K562 (cell line): ENCODE measurements at regions not wholly inside any gene's neighbourhood (a gene's known extent, or its start where the extent isn't known, plus 50 kb on each side); places are given as distances from the start of the nearest gene placed in this dataset.

Experiments used
- ATAC-seq: fragments of 200-7000 bp; cut with Tn5 transposase; 3 replicates; pipeline ENCODE4 v1.9.1; 2020; ENCODE audit warnings: moderate library complexity
- BruUV-seq: library from RNA; stranded (reverse); fragments of 400-500 nt; replicated peaks from 2 replicates; lab custom pipeline; 2021; lab: Mats Ljungman, UMichigan
- CTCF ChIA-PET: fragments of 300-600 bp; formaldehyde crosslinking; extraction: SDS; loops from one replicate; lab custom pipeline; 2021; ENCODE audit warnings: low intra/inter-chr PET ratio; lab: Yijun Ruan, JAX
- POLR2A ChIA-PET: fragments of 300-600, 350-650 bp; sonication (Branson Sonifier 250); formaldehyde crosslinking; extraction: SDS; loops from one replicate; lab custom pipeline; 2021; ENCODE audit warnings: antibody characterized with exemption, inconsistent platforms; lab: Yijun Ruan, JAX
- DNase-seq, 4 experiments: peaks; one replicate each; pipeline versions ENCODE4 v3.0.0 to v3.0.0-alpha.2; 2011 to 2018; ENCODE audit warnings: low spot score in 3 of 4, mixed read lengths in 3 of 4; ENCODE audit errors: extremely low read depth in 1 of 4
- FAIRE-seq: peaks from 2 replicates; lab custom pipeline; 2011; peaks lifted over from hg19 to GRCh38; lab: Jason Lieb, UNC
- H2AFZ ChIP-seq: 2 replicates; pipeline ENCODE4 v1.6.0; 2011; ENCODE audit warnings: low read depth, low read length, control low read depth, inconsistent platforms
- H3K27ac ChIP-seq: fragments of 200-600 bp; 3 replicates; pipeline ENCODE4 v1.8.0; 2011; ENCODE audit warnings: low read depth, mild to moderate bottlenecking, control low read depth, inconsistent platforms, low read length, moderate library complexity, mixed read lengths; ENCODE audit errors: extremely low read depth
- H3K27me3 ChIP-seq, 2 experiments: fragments of 300-600 bp in 1 of 2; 2 replicates in 1 of 2; 3 replicates in 1 of 2; pipeline versions ENCODE4 v1.6.0 to v1.8.0; 2011; ENCODE audit warnings: inconsistent platforms in 2 of 2, low read length in 2 of 2, mild to moderate bottlenecking in 1 of 2, mixed read lengths in 1 of 2, moderate library complexity in 1 of 2; ENCODE audit not compliant: control insufficient read depth in 2 of 2, insufficient read depth in 2 of 2
- H3K36me3 ChIP-seq: fragments of 300-600 bp; 3 replicates; pipeline ENCODE4 v1.8.0; 2011; ENCODE audit warnings: mild to moderate bottlenecking, low read length, inconsistent platforms; ENCODE audit not compliant: control insufficient read depth, insufficient read depth
- H3K4me1 ChIP-seq, 2 experiments: fragments of 200-600 bp in 1 of 2; replicated peaks in 1 of 2; 2 replicates in 1 of 2; 3 replicates in 1 of 2; pipeline versions ENCODE4 v1.5.1 to v1.8.0; 2011; ENCODE audit warnings: inconsistent platforms in 2 of 2, low read length in 2 of 2, mild to moderate bottlenecking in 1 of 2, mixed read lengths in 1 of 2, moderate library complexity in 1 of 2; ENCODE audit not compliant: control insufficient read depth in 2 of 2, insufficient read depth in 2 of 2
- H3K4me2 ChIP-seq: 2 replicates; pipeline ENCODE4 v1.6.1; 2011; ENCODE audit warnings: low read length, control low read depth, inconsistent platforms, mixed read lengths; ENCODE audit not compliant: insufficient read depth
- H3K4me3 ChIP-seq: fragments of 200-600 bp; sonication (generic), shearing (Covaris generic); 2 replicates; pipeline ENCODE4 v1.5.1; 2016; ENCODE audit warnings: control low read depth, inconsistent platforms
- H3K79me2 ChIP-seq: fragments of 200-600 bp; 3 replicates; pipeline ENCODE4 v1.8.0; 2011; ENCODE audit warnings: low read length, inconsistent platforms; ENCODE audit not compliant: control insufficient read depth, insufficient read depth
- H3K9ac ChIP-seq, 2 experiments: 2 replicates each; pipeline versions ENCODE4 v1.6.0 to v1.6.1; 2011; ENCODE audit warnings: low read depth in 2 of 2, low read length in 2 of 2, control low read depth in 1 of 2, inconsistent platforms in 1 of 2, mild to moderate bottlenecking in 1 of 2, mixed read lengths in 1 of 2; ENCODE audit not compliant: insufficient read depth in 1 of 2
- H3K9me1 ChIP-seq: one replicate; pipeline ENCODE4 v1.6.0; 2011; ENCODE audit warnings: inconsistent platforms, mild to moderate bottlenecking, low read length, moderate library complexity; ENCODE audit not compliant: control insufficient read depth, insufficient read depth
- H3K9me3 ChIP-seq: replicated peaks from 2 replicates; pipeline ENCODE4 v1.5.1; 2011; ENCODE audit warnings: low read depth, low read length, inconsistent platforms; ENCODE audit not compliant: control insufficient read depth, insufficient read depth
- H4K20me1 ChIP-seq: replicated peaks from 2 replicates; pipeline ENCODE4 v1.6.1; 2011; ENCODE audit warnings: low read length, inconsistent platforms, mixed read lengths; ENCODE audit not compliant: control insufficient read depth, insufficient read depth
- ASH1L ChIP-seq: fragments of 450-650 bp; IDR thresholded peaks from 2 replicates; pipeline ENCODE4 v1.6.1; 2018; ENCODE audit warnings: borderline replicate concordance, mild to moderate bottlenecking, low read depth; ENCODE audit not compliant: partially characterized antibody
- BRD9 ChIP-seq: fragments of 450-650 bp; IDR thresholded peaks from 2 replicates; pipeline ENCODE4 v1.6.1; 2018; ENCODE audit warnings: low read depth; ENCODE audit not compliant: partially characterized antibody
- FOXP1 ChIP-seq: sonication (generic); formaldehyde crosslinking; IDR thresholded peaks from 2 replicates; pipeline ENCODE4 v1.8.0; 2022; ENCODE audit warnings: mild to moderate bottlenecking, missing genetic modification reagents
- GABPB2 ChIP-seq: fragments of 250-450 bp; sonication (Bioruptor Pico); conservative IDR thresholded peaks from 2 replicates; pipeline ENCODE4 v1.5.1; 2021; ENCODE audit warnings: mild to moderate bottlenecking
- GTF2A2 ChIP-seq: IDR thresholded peaks from 2 replicates; pipeline ENCODE4 v1.6.1; 2016; ENCODE audit warnings: mild to moderate bottlenecking, missing genetic modification characterization, missing compliant biosample characterization
- LCOR ChIP-seq: sonication (generic); formaldehyde crosslinking; IDR thresholded peaks from 2 replicates; pipeline ENCODE4 v1.8.0; 2022; ENCODE audit warnings: mild to moderate bottlenecking, missing genetic modification reagents
- MYBL2 ChIP-seq, 2 experiments: fragments of 450-650 bp in 1 of 2; sonication (generic) in 1 of 2; formaldehyde crosslinking in 1 of 2; IDR thresholded peaks; 2 replicates each; pipeline versions ENCODE4 v1.6.1 to v1.8.1; 2017 to 2022; ENCODE audit warnings: borderline replicate concordance in 1 of 2, inconsistent platforms in 1 of 2, low read depth in 1 of 2, mild to moderate bottlenecking in 1 of 2, missing genetic modification reagents in 1 of 2, moderate library complexity in 1 of 2
- NCOA1 ChIP-seq: fragments of 450-650 bp; IDR thresholded peaks from 2 replicates; pipeline ENCODE4 v1.6.1; 2016; ENCODE audit warnings: low read depth
- RBM15 ChIP-seq: fragments of 200-400 bp; formaldehyde crosslinking; IDR thresholded peaks from 2 replicates; pipeline ENCODE4 v1.6.1; 2018; ENCODE audit warnings: mild to moderate bottlenecking, low read length, moderate library complexity; ENCODE audit not compliant: insufficient read depth
- RBM25 ChIP-seq: fragments of 200-400 bp; formaldehyde crosslinking; IDR thresholded peaks from 2 replicates; pipeline ENCODE4 v1.6.1; 2018; ENCODE audit warnings: low read length, low read depth, moderate library complexity; ENCODE audit not compliant: severe bottlenecking
- STAG1 ChIP-seq: sonication (generic); formaldehyde crosslinking; IDR thresholded peaks from 2 replicates; pipeline ENCODE4 v1.5.0; 2020; ENCODE audit warnings: missing genetic modification reagents, borderline replicate concordance
- TAF7 ChIP-seq: fragments of 450-650 bp; IDR thresholded peaks from 2 replicates; pipeline ENCODE4 v1.6.1; 2016; ENCODE audit warnings: missing genetic modification characterization, missing compliant biosample characterization
- TCF7L2 ChIP-seq: fragments of 150-350 bp; IDR thresholded peaks from 2 replicates; pipeline ENCODE4 v1.6.1; 2016; ENCODE audit warnings: low read depth, mild to moderate bottlenecking, low read length, moderate library complexity
- U2AF2 ChIP-seq: fragments of 200-400 bp; formaldehyde crosslinking; optimal IDR thresholded peaks from 2 replicates; pipeline ENCODE3; 2017; ENCODE audit warnings: low read depth, mild to moderate bottlenecking, low read length
- ZC3H8 ChIP-seq: fragments of 450-650 bp; IDR thresholded peaks from 2 replicates; pipeline ENCODE4 v1.6.1; 2017
- ZNF217 ChIP-seq: sonication (generic); formaldehyde crosslinking; IDR thresholded peaks from 2 replicates; pipeline ENCODE4 v1.8.0; 2022; ENCODE audit warnings: mild to moderate bottlenecking, missing genetic modification reagents
- ZNF408 ChIP-seq: fragments of 250-450 bp; sonication (Bioruptor Pico); IDR thresholded peaks from 2 replicates; pipeline ENCODE4 v1.4.0; 2020; ENCODE audit warnings: low read depth, mild to moderate bottlenecking, moderate library complexity
- ZNF583 ChIP-seq: fragments of 250-450 bp; sonication (Bioruptor Pico); IDR thresholded peaks from 2 replicates; pipeline ENCODE4 v1.4.0; 2020
- in situ Hi-C: fragments of 300-500 bp; cut with MboI; formaldehyde crosslinking; loops from 4 replicates; pipeline ENCODE4 v1.15.0; 2018; ENCODE audit warnings: inconsistent platforms, mixed read lengths
- intact Hi-C: fragments of 100-400 bp; cut with micrococcal nuclease; formaldehyde crosslinking; loops from 2 replicates; pipeline ENCODE4 v1.14.2; 2022

- ATAC-seq (no peak), FAIRE-seq (no peak), DNase-seq (no peak)
- Histone ChIP-seq H4K20me1 (no peaks in the 10 kb centered on the region), H3K9me3 (no peaks in the 10 kb centered on the region), H3K4me2 (no peak overlapping the region), H3K4me1 (no peaks in the 10 kb centered on the region), H3K27ac (no peak overlapping the region), H2AFZ (no peak overlapping the region), H3K36me3 (no peaks in the 10 kb centered on the region), H3K27me3 (no peaks in the 10 kb centered on the region), H3K9ac (no peak overlapping the region), H3K4me3 (no peak overlapping the region), H3K79me2 (no peaks in the 10 kb centered on the region), H3K9me1 (no peaks in the 10 kb centered on the region)
- BruUV-seq, result no TSS peak
- TF ChIP-seq U2AF2 (no peak), RBM15 (no peak), BRD9 (no peak), ZNF408 (CRISPR knock-in tag) (no peak), NCOA1 (no peak), ZNF583 (CRISPR knock-in tag) (no peak), TAF7 (tag) (no peak), GTF2A2 (tag) (no peak), LCOR (CRISPR knock-in tag) (no peak), ZNF217 (CRISPR knock-in tag) (no peak), RBM25 (no peak), ASH1L (no peak), GABPB2 (CRISPR knock-in tag) (no peak), MYBL2 (IDR thresholded peaks at IDR 0.05; ENCODE audit: low read depth) (no peak), MYBL2 (CRISPR knock-in tag; IDR thresholded peaks at IDR 0.05; ENCODE audit: borderline replicate concordance) (no peak), FOXP1 (no peak), ZC3H8 (no peak), TCF7L2 (no peak), STAG1 (no peak)
- ChIA-PET CTCF (no interaction called here), POLR2A (no interaction called here)
- in situ Hi-C loops, result no loop called here
- intact Hi-C loops, result loop anchor here (10.0 kb wide), 1 partner anchor 330 kb away; no protein-coding TSS in a partner anchor
Observed at GRCh38 chr7:37504801-37505200, 56.1 kb upstream of the ELMO1 start.
